GM12878 (cell line): ENCODE measurements at regions not wholly inside any gene's neighbourhood (a gene's known extent, or its start where the extent isn't known, plus 50 kb on each side); places are given as distances from the start of the nearest gene placed in this dataset.

Experiments
- ATAC-seq: fragments of 200-7000 bp; cut with Tn5 transposase; 3 replicates; pipeline ENCODE4 v1.9.1; 2020; ENCODE audit warnings: mild to moderate bottlenecking, moderate library complexity
- BruUV-seq: library from RNA; stranded (reverse); fragments of 400-500 nt; replicated peaks from 2 replicates; lab custom pipeline; 2021; lab: Mats Ljungman, UMichigan
- CTCF ChIA-PET: fragments of 300-600 bp; sonication (Branson Sonifier 250); formaldehyde crosslinking; extraction: SDS; loops from one replicate; lab custom pipeline; 2021; ENCODE audit warnings: inconsistent platforms; lab: Yijun Ruan, JAX
- POLR2A ChIA-PET: fragments of 350-600 bp; formaldehyde crosslinking; extraction: SDS; loops from one replicate; lab custom pipeline; 2021; ENCODE audit warnings: inconsistent platforms; lab: Charles Lee
- RAD21 ChIA-PET: fragments of 300-600 bp; sonication (Branson Sonifier 250); formaldehyde crosslinking; loops from one replicate; lab custom pipeline; 2023; ENCODE audit warnings: antibody characterized with exemption; ENCODE audit not compliant: unreplicated experiment; lab: Charles Lee
- SMC1A ChIA-PET: fragments of 300-600 bp; sonication (Branson Sonifier 250); formaldehyde crosslinking; loops from one replicate; lab custom pipeline; 2023; ENCODE audit not compliant: unreplicated experiment, uncharacterized antibody; lab: Charles Lee
- DNase-seq: peaks from one replicate; pipeline ENCODE4 v3.0.0-alpha.2; 2011; ENCODE audit warnings: low read depth, low spot score
- FAIRE-seq: peaks from 3 replicates; lab custom pipeline; 2011; peaks lifted over from hg19 to GRCh38; lab: Jason Lieb, UNC
- H2AFZ ChIP-seq: 2 replicates; pipeline ENCODE4 v1.6.0; 2011; ENCODE audit warnings: low read depth, low read length, control low read depth; ENCODE audit not compliant: control insufficient read depth
- H3K27ac ChIP-seq: 2 replicates; pipeline ENCODE4 v1.5.1; 2011; ENCODE audit warnings: control low read depth; ENCODE audit not compliant: control insufficient read depth, insufficient read depth
- H3K27me3 ChIP-seq, 2 experiments: replicated peaks in 1 of 2; 2 replicates each; pipeline versions ENCODE4 v1.6.0 to v1.6.1; 2011; ENCODE audit warnings: low read length in 1 of 2; ENCODE audit not compliant: control insufficient read depth in 2 of 2, insufficient read depth in 2 of 2
- H3K36me3 ChIP-seq, 2 experiments: 2 replicates each; pipeline ENCODE4 v1.5.1; 2011; ENCODE audit warnings: low read length in 1 of 2; ENCODE audit not compliant: control insufficient read depth in 2 of 2, insufficient read depth in 2 of 2
- H3K4me1 ChIP-seq: 2 replicates; pipeline ENCODE4 v1.6.1; 2011; ENCODE audit warnings: mild to moderate bottlenecking, low read length, moderate library complexity, mixed read lengths; ENCODE audit not compliant: control insufficient read depth, insufficient read depth
- H3K4me2 ChIP-seq: 2 replicates; pipeline ENCODE4 v1.6.0; 2011; ENCODE audit warnings: control low read depth; ENCODE audit not compliant: control insufficient read depth, insufficient read depth
- H3K4me3 ChIP-seq: fragments of 200-600 bp; sonication (generic); 2 replicates; pipeline ENCODE4 v1.5.1; 2016
- H3K79me2 ChIP-seq: 2 replicates; pipeline ENCODE4 v1.6.0; 2011; ENCODE audit warnings: low read length; ENCODE audit not compliant: control insufficient read depth, insufficient read depth
- H3K9ac ChIP-seq: 2 replicates; pipeline ENCODE4 v1.8.0; 2011; ENCODE audit warnings: low read length, control low read depth, mixed read lengths; ENCODE audit not compliant: control insufficient read depth, insufficient read depth
- H3K9me3 ChIP-seq: replicated peaks from 3 replicates; pipeline ENCODE4 v1.5.1; 2011; ENCODE audit warnings: mild to moderate bottlenecking, low read length; ENCODE audit not compliant: control insufficient read depth, insufficient read depth
- H4K20me1 ChIP-seq: 2 replicates; pipeline ENCODE4 v1.6.0; 2011; ENCODE audit not compliant: control insufficient read depth, insufficient read depth
- CHD2 ChIP-seq: IDR thresholded peaks from 2 replicates; pipeline ENCODE4 v1.6.1; 2011; ENCODE audit warnings: low read depth, low read length, improper control_type of control experiment, borderline replicate concordance
- GATAD2B ChIP-seq: fragments of 450-650 bp; conservative IDR thresholded peaks from 2 replicates; pipeline ENCODE4 v1.6.1; 2017; ENCODE audit warnings: low read depth, mild to moderate bottlenecking, moderate library complexity
- POU2F2 ChIP-seq: IDR thresholded peaks from 3 replicates; pipeline ENCODE4 v1.6.1; 2011; ENCODE audit warnings: low read depth, mild to moderate bottlenecking, low read length, borderline replicate concordance
- SP1 ChIP-seq: IDR thresholded peaks from one replicate; pipeline ENCODE4 v1.6.1; 2011; ENCODE audit warnings: low read depth, low read length
- SREBF2 ChIP-seq: IDR thresholded peaks from 2 replicates; pipeline ENCODE4 v1.6.1; 2012; ENCODE audit warnings: mild to moderate bottlenecking, low read length
- SUZ12 ChIP-seq: fragments of 200-600 bp; sonication (generic); IDR thresholded peaks from one replicate; pipeline ENCODE4 v1.6.1; 2018; ENCODE audit warnings: antibody characterized with exemption, mild to moderate bottlenecking; ENCODE audit not compliant: unreplicated experiment
- WGBS: methylation state at CpG from one replicate; pipeline ENCODE4 v1.1.6; 2016; ENCODE audit warnings: low lambda C conversion rate; ENCODE audit not compliant: insufficient replicate concordance, insufficient coverage; ENCODE audit errors: missing lambda C conversion rate; 5-methylcytosine and 5-hydroxymethylcytosine counted together
- in situ Hi-C: fragments of 300-500 bp; cut with MboI; formaldehyde crosslinking; loops from 9 replicates; pipeline ENCODE4 v1.14.3; 2018; ENCODE audit warnings: mixed read lengths
- intact Hi-C: fragments of 100-400 bp; cut with micrococcal nuclease; formaldehyde crosslinking; loops from one replicate; pipeline ENCODE4 v1.14.2; 2022; ENCODE audit not compliant: unreplicated experiment
- TF ChIP-seq, protein P1 (sequence below): fragments of 450-650 bp; IDR thresholded peaks from 2 replicates; pipeline ENCODE4 v1.6.1; 2014; ENCODE audit warnings: mild to moderate bottlenecking
- TF ChIP-seq, protein P2 (sequence below): fragments of 450-650 bp; IDR thresholded peaks from 2 replicates; pipeline ENCODE4 v1.6.1; 2017; ENCODE audit warnings: low read depth, mild to moderate bottlenecking, moderate library complexity

DNA sequence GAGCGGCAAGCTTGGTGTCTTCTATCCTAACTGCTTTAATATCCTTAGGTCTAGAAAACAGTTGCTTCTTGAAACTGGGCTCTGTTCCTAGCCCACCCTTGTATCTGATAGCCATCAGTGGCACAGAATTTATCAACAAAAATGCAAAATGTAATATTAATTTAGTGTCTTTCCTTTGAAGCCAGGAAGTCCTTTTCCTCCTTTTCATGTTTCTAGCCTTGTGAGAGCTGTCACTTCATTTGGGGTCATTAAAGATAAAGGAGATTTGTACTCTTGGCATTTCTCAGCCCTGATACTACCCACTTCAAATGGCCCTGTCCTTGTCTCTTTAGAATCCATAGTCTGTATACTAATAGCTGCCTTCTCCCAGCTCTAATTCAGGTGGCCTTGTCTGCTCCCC lies 111.0 kb downstream of the GAS1 start (continued):
- no peak for TF ChIP-seq POU2F2
- no peak for TF ChIP-seq GATAD2B

DNA sequence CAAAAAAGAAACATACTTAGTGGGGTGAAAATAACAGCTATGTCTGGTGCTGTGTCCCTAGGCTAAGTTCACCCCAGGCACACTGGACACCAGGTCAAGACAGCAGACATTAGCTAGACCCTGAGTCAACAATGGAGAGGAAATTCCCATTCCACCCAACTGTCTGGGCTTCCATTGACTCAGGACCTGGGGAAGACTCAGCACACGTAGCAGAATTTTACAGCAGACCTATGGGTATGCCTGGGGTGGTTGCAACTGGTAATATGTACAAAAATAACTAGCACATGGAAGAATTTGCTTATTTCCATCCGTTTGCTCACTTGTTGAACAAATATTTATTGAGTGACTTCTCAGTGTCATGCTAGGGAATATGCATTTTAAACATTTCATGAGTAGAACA lies 117.0 kb downstream of the GAS1 start:
- ChIA-PET CTCF (no interaction called here), POLR2A (no interaction called here), SMC1A (no interaction called here), RAD21 (no interaction called here)
- Histone ChIP-seq H3K4me3 (no peak overlapping the region), H3K79me2 (no peaks in the 10 kb centered on the region), H3K4me2 (no peak overlapping the region), H4K20me1 (no peaks in the 10 kb centered on the region), H3K9me3 (no peaks in the 10 kb centered on the region), H3K27me3 (no peaks in the 10 kb centered on the region), H3K36me3 (no peaks in the 10 kb centered on the region), H3K9ac (no peak overlapping the region), H2AFZ (no peak overlapping the region), H3K4me1 (no peaks in the 10 kb centered on the region), H3K27ac (no peak overlapping the region)
- FAIRE-seq (no peak), ATAC-seq (no peak), DNase-seq (no peak)
- intact Hi-C loops: no loop called here
- no TSS peak for BruUV-seq
- WGBS: 3% methylated on average over 2 of the region's 2 CpGs
- no peak for TF ChIP-seq SUZ12
- TF ChIP-seq CHD2: no peak
- no peak for TF ChIP-seq SREBF2
- TF ChIP-seq, protein P1, sequence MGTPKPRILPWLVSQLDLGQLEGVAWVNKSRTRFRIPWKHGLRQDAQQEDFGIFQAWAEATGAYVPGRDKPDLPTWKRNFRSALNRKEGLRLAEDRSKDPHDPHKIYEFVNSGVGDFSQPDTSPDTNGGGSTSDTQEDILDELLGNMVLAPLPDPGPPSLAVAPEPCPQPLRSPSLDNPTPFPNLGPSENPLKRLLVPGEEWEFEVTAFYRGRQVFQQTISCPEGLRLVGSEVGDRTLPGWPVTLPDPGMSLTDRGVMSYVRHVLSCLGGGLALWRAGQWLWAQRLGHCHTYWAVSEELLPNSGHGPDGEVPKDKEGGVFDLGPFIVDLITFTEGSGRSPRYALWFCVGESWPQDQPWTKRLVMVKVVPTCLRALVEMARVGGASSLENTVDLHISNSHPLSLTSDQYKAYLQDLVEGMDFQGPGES: no peak
- TF ChIP-seq, protein P2, sequence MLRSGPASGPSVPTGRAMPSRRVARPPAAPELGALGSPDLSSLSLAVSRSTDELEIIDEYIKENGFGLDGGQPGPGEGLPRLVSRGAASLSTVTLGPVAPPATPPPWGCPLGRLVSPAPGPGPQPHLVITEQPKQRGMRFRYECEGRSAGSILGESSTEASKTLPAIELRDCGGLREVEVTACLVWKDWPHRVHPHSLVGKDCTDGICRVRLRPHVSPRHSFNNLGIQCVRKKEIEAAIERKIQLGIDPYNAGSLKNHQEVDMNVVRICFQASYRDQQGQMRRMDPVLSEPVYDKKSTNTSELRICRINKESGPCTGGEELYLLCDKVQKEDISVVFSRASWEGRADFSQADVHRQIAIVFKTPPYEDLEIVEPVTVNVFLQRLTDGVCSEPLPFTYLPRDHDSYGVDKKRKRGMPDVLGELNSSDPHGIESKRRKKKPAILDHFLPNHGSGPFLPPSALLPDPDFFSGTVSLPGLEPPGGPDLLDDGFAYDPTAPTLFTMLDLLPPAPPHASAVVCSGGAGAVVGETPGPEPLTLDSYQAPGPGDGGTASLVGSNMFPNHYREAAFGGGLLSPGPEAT: no peak
- no peak for TF ChIP-seq SP1
- in situ Hi-C loops: no loop called here
